HG02798 (cell line): ENCODE measurements at regions not wholly inside any gene's neighbourhood (a gene's known extent, or its start where the extent isn't known, plus 50 kb on each side); places are given as distances from the start of the nearest gene placed in this dataset.

Experiments used
- ATAC-seq: cut with Tn5 transposase; IDR thresholded peaks from one replicate; pipeline ENCODE4 v1.9.1; 2021; ENCODE audit warnings: mild to moderate bottlenecking; ENCODE audit not compliant: unreplicated experiment, poor library complexity

DNA sequence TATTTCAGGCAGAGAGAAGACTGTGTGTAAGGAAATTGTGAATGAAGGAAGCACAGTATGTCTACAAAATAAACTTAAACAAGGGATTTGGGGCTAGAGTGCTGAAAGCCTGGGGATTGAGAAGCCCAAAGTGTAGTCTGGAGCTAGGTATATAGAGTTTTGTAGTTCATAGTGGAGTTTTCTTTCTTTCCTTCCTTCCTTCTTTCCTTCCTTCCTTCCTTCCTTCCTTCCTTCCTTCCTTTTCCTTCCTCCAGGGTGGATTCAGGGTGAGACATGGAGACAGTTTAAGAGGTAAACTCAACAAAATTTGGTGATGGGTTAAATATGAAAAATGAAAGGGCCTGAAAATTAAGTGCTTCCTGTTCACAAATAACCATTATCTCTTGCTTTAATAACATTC is 757.8 kb upstream of the CXADR start:
- no peak for ATAC-seq

GRCh38 chr21:16767201-16767600 is 745.6 kb upstream of the CXADR start:
- ATAC-seq, result no peak

- no peak for ATAC-seq
Measured at GRCh38 chr21:16768096-16768495, 744.7 kb upstream of the CXADR start.

- no peak for ATAC-seq
Measured at GRCh38 chr21:16770266-16770665, 742.6 kb upstream of the CXADR start.

DNA sequence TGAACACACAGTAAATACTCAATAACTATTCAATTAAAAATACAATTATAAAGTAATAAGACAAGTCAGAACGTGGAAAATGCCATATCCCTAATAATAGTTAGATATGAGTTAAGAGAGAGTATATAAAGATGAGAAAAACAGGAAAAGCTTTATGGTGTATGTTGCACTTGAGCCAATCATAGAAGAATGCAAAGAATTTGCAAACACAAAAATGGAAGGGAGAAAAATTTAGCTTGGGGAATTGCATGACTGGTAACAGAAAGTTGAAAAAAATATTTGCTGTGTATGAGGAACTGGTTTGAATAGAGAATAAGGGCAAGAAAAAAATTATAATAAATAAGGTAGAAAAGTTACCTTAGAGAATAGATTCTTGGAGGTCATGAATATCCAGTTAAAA is 739.6 kb upstream of the CXADR start:
- no peak for ATAC-seq

DNA sequence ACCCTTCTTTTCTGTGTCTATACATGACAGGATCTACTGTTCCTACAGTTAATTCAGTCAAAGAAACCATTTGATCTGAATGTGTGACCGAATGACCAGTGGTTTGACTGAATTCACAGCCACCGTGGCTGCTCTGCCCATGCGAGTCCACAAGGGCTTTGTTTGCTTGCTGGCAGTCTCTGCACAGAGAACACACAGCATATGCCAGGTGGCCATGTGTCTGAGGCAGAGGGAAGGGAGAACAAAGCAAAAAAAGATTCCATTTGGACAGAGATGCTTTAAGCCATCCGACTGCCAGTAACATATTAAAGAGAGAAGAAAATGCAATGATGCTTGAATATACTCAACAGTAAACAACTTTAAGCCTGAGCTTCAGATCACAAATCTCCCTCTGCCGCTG is 737.8 kb upstream of the CXADR start:
- no peak for ATAC-seq

- no peak for ATAC-seq
Measured at GRCh38 chr21:16777041-16777720, 735.7 kb upstream of the CXADR start.

GRCh38 chr21:16788584-16788983 is 724.3 kb upstream of the CXADR start:
- no peak for ATAC-seq

GRCh38 chr21:16789636-16790035 is 723.2 kb upstream of the CXADR start:
- no peak for ATAC-seq

DNA sequence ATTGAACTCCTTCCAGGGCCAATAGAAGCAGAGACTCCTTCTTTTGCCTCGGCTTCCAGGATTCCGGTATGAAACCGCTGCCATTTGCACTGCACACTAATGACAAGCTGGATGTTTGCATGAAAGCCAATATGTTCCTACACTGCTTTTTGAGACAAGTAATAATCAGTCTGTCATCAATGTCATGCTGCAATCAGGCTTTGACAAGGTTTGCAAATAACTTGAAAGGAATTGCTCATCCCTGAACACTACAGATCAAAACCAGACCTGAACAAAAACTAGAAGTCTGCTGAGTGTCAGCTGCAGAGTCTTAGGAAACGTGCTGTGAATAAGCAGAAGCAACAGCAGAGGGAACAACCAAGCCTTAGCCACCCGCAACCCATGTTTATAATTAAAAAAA is 720.7 kb upstream of the CXADR start:
- ATAC-seq, result no peak

GRCh38 chr21:16794950-16795349 is 717.9 kb upstream of the CXADR start:
- no peak for ATAC-seq

DNA sequence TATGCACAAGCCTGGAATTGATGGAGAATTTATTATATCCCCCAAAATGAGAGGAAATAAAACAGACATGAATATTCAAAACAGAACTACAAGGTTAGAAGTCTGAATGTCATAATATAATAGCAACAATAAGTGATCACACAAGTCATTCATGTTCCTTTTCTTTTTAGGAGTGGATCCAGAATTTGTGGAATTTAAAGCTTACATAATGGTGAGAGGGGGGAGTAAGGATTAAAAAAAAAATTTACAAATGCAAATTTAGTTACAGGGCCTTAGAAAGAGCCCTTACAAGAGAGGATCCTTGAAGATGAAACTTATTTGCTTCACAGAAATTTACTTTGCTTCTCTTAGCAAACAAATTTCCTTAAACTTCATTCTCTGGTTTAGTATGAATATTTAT is 716.1 kb upstream of the CXADR start:
- no peak for ATAC-seq

DNA sequence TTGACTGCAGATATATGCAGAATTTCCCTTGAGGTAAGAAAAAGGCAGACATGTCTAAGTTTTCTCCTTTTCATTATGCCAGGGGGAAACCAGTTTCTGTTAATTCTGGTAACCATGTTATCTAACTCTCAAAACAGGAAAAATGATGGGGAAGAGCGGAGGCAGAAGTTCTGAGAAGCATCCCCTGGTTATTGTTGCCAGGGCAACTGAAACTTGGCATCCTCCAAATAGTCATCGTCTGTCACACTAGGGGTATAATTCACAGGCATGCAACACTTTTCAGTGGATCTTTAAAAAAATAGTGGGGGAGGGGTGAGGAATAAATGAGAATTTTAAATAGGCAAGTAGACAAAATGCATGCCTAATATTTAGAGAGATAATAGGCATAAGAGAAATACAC is 715.3 kb upstream of the CXADR start:
- ATAC-seq, result no peak

DNA sequence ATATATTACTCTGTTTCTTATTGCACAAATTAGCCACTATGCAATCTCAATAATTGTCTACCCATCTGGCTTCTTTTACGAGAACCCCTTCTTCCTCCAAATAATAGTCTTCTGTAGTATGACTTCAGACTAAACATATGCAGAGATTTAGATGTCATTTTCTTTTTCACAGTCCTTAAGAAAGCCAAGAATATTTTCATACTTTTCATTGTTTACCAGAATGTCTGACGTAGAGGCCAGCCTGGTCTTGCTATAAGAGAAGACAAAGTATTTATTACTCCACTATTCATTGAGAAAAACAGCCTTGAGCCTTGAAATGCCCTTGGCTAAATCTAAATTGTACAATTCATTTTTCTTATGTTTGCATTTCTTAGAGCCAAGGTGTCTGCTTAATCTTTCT is 714.9 kb upstream of the CXADR start:
- ATAC-seq, result no peak

- ATAC-seq, result no peak
Measured at GRCh38 chr21:16800536-16801275, 712.1 kb upstream of the CXADR start.

DNA sequence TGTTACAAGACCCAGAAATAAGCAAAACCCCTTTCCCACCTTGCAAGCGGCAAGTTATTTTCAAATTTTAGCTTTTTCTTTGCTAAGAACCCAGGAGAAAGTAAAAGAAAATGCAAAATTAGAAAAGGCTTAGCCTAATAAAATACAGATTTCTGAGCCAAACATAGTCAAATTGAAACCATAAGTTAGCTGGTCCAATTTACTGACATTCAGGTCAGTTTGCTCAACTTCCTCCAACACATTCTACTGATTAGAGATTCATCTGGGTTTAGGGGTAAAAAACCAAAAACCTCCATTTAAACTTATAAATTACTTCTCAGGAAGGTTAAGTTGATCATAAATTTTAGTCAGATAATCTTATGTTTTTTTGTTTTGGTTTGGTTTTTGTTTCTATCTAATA is 701.8 kb upstream of the CXADR start:
- ATAC-seq, result no peak

- no peak for ATAC-seq
Measured at GRCh38 chr21:16811970-16812369, 700.9 kb upstream of the CXADR start.

DNA sequence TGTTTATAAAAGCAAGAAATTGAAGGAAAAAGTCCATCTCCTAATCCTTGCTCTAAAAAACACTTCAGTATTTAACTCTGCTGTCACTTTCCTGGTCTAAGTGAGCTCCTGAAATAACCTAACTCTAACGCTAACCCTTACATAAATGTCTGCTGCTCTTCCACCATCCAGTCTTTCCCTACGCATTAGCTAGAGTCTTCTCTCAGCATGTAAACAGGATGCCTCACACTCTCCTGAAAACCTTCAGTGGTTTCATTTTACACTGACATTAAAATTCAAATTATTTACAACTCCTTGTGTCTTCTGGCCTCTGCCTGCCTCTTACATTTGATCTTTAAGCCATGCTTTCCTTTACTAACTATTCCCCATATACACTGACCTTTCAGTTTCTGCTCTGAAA is 697.6 kb upstream of the CXADR start:
- ATAC-seq, result no peak

GRCh38 chr21:16821588-16821987 is 691.3 kb upstream of the CXADR start:
- no peak for ATAC-seq

- no peak for ATAC-seq
Measured at GRCh38 chr21:16829532-16829931, 683.3 kb upstream of the CXADR start.

- no peak for ATAC-seq
Measured at GRCh38 chr21:16832791-16833190, 680.1 kb upstream of the CXADR start.

DNA sequence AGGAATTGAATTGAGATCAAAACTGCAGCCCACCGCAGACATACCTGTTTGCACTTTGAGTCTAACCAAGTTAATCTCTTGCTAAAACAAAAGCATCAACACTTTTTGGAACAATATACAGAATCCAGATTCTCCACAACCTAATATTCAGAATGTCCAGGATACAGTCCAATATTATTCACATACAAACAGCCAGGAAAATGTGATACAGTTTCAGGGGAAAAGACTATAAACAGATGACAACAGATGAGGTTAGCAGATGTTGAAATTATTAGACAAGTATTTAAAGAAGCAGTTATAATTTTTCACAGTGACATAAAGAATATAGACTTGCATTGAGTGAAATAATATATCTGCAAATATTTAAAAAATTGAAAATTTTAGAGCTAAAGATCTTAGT is 678.1 kb upstream of the CXADR start:
- ATAC-seq, result no peak
